Activated CD4-positive, alpha-beta memory T cell treated with anti-CD3 and anti-CD28 coated beads, Interleukin-2, amount 10 ng/mL, durations not matched to agents 7 days and 5 days (primary cell): ENCODE measurements at regions not wholly inside any gene's neighbourhood (a gene's known extent, or its start where the extent isn't known, plus 50 kb on each side); places are given as distances from the start of the nearest gene placed in this dataset.

Experiments
- CTCF ChIA-PET: fragments of 350-600 bp; sonication (Branson Sonifier 250); formaldehyde crosslinking; loops from one replicate; lab custom pipeline; 2021; ENCODE audit warnings: antibody characterized with exemption, inconsistent platforms; lab: Charles Lee
- POLR2A ChIA-PET: fragments of 350-600 bp; sonication (Branson Sonifier 250); formaldehyde crosslinking; loops from one replicate; lab custom pipeline; 2021; ENCODE audit warnings: antibody characterized with exemption; lab: Charles Lee
- DNase-seq: peaks from one replicate; pipeline ENCODE4 v3.0.0-alpha.2; 2020
- H3K27ac Mint-ChIP-seq: one replicate; pipeline ENCODE4 v1.8.0; 2021; ENCODE audit warnings: mild to moderate bottlenecking, mixed read lengths
- H3K27me3 Mint-ChIP-seq: one replicate; pipeline ENCODE4 v1.8.0; 2021; ENCODE audit warnings: mixed read lengths
- H3K36me3 Mint-ChIP-seq: one replicate; pipeline ENCODE4 v1.8.0; 2021; ENCODE audit warnings: low read depth, mixed read lengths
- H3K4me1 Mint-ChIP-seq: one replicate; pipeline ENCODE4 v1.8.0; 2021; ENCODE audit warnings: mixed read lengths
- H3K4me3 Mint-ChIP-seq: one replicate; pipeline ENCODE4 v1.8.0; 2021; ENCODE audit warnings: mild to moderate bottlenecking, mixed read lengths
- H3K9me3 Mint-ChIP-seq: one replicate; pipeline ENCODE4 v1.8.0; 2021; ENCODE audit warnings: mixed read lengths

GRCh38 chr11:95372097-95372656, 141.2 kb upstream of the SESN3 start:
- no peaks in the 10 kb centered on the region for H3K9me3 Mint-ChIP-seq
- H3K36me3 Mint-ChIP-seq, result no peaks in the 10 kb centered on the region
- no peak overlapping the region for H3K27ac Mint-ChIP-seq
- no peak overlapping the region for H3K4me3 Mint-ChIP-seq
- DNase-seq, result no peak
- CTCF ChIA-PET, result no interaction called here
- H3K27me3 Mint-ChIP-seq, result peaks cover 9% of the 10 kb centered on the region
- POLR2A ChIA-PET, result no interaction called here
- H3K4me1 Mint-ChIP-seq, result no peaks in the 10 kb centered on the region

- H3K36me3 Mint-ChIP-seq, result no peaks in the 10 kb centered on the region
- CTCF ChIA-PET, result interaction anchor here (1.1 kb wide), 1 partner anchor 13 kb away, joined by 3 read pairs; no protein-coding TSS in a partner anchor
- H3K4me3 Mint-ChIP-seq, result no peak overlapping the region
- H3K4me1 Mint-ChIP-seq, result no peaks in the 10 kb centered on the region
- POLR2A ChIA-PET, result no interaction called here
- no peak overlapping the region for H3K27ac Mint-ChIP-seq
- H3K27me3 Mint-ChIP-seq, result peaks cover 9% of the 10 kb centered on the region
- no peak for DNase-seq
- H3K9me3 Mint-ChIP-seq, result no peaks in the 10 kb centered on the region
Measured at GRCh38 chr11:95371153-95371552, 140.2 kb upstream of the SESN3 start.

GRCh38 chr11:95367726-95368125, 136.7 kb upstream of the SESN3 start:
- POLR2A ChIA-PET, result no interaction called here
- Mint-ChIP-seq H3K4me3 (no peak overlapping the region), H3K4me1 (no peaks in the 10 kb centered on the region), H3K27me3 (peaks cover 9% of the 10 kb centered on the region), H3K9me3 (no peaks in the 10 kb centered on the region), H3K36me3 (no peaks in the 10 kb centered on the region), H3K27ac (no peak overlapping the region)
- CTCF ChIA-PET, result no interaction called here
- DNase-seq, result no peak

- no peak for DNase-seq
- H3K4me1 Mint-ChIP-seq, result no peaks in the 10 kb centered on the region
- CTCF ChIA-PET, result no interaction called here
- H3K27ac Mint-ChIP-seq, result no peak overlapping the region
- no peaks in the 10 kb centered on the region for H3K9me3 Mint-ChIP-seq
- H3K4me3 Mint-ChIP-seq, result no peak overlapping the region
- POLR2A ChIA-PET, result no interaction called here
- peaks cover 8% of the 10 kb centered on the region for H3K27me3 Mint-ChIP-seq
- no peaks in the 10 kb centered on the region for H3K36me3 Mint-ChIP-seq
Measured at GRCh38 chr11:95365348-95365747, 134.3 kb upstream of the SESN3 start.

- ChIA-PET CTCF (no interaction called here), POLR2A (no interaction called here)
- Mint-ChIP-seq H3K36me3 (no peaks in the 10 kb centered on the region), H3K9me3 (no peaks in the 10 kb centered on the region), H3K27me3 (peaks cover 2% of the 10 kb centered on the region), H3K4me1 (no peaks in the 10 kb centered on the region), H3K4me3 (no peak overlapping the region), H3K27ac (no peak overlapping the region)
- no peak for DNase-seq
Measured at GRCh38 chr11:95364324-95365295, 133.6 kb upstream of the SESN3 start.

GRCh38 chr11:95363708-95364107, 132.7 kb upstream of the SESN3 start:
- Mint-ChIP-seq H3K4me3 (no peak overlapping the region), H3K27ac (no peak overlapping the region), H3K27me3 (peaks cover 2% of the 10 kb centered on the region), H3K36me3 (no peaks in the 10 kb centered on the region), H3K9me3 (no peaks in the 10 kb centered on the region), H3K4me1 (no peaks in the 10 kb centered on the region)
- ChIA-PET POLR2A (no interaction called here), CTCF (no interaction called here)
- DNase-seq, result no peak

- H3K9me3 Mint-ChIP-seq, result no peaks in the 10 kb centered on the region
- no peaks in the 10 kb centered on the region for H3K36me3 Mint-ChIP-seq
- H3K27ac Mint-ChIP-seq, result no peak overlapping the region
- POLR2A ChIA-PET, result no interaction called here
- CTCF ChIA-PET, result no interaction called here
- H3K27me3 Mint-ChIP-seq, result peaks cover 2% of the 10 kb centered on the region
- no peak for DNase-seq
- no peak overlapping the region for H3K4me3 Mint-ChIP-seq
- no peaks in the 10 kb centered on the region for H3K4me1 Mint-ChIP-seq
Measured at GRCh38 chr11:95363164-95363563, 132.2 kb upstream of the SESN3 start.

GRCh38 chr11:95361180-95361579, 130.2 kb upstream of the SESN3 start:
- Mint-ChIP-seq H3K36me3 (no peaks in the 10 kb centered on the region), H3K27ac (no peak overlapping the region), H3K4me3 (no peak overlapping the region), H3K27me3 (peaks cover 4% of the 10 kb centered on the region), H3K4me1 (no peaks in the 10 kb centered on the region), H3K9me3 (no peaks in the 10 kb centered on the region)
- DNase-seq, result no peak
- POLR2A ChIA-PET, result no interaction called here
- CTCF ChIA-PET, result interaction anchor here (0.9 kb wide), 1 partner anchor 24 kb away, joined by 3 read pairs; no protein-coding TSS in a partner anchor

- ChIA-PET POLR2A (no interaction called here), CTCF (interaction anchor here (0.9 kb wide), 1 partner anchor 23 kb away, joined by 3 read pairs; no protein-coding TSS in a partner anchor)
- Mint-ChIP-seq H3K36me3 (no peaks in the 10 kb centered on the region), H3K4me1 (no peaks in the 10 kb centered on the region), H3K27me3 (peaks cover 4% of the 10 kb centered on the region), H3K27ac (no peak overlapping the region), H3K9me3 (no peaks in the 10 kb centered on the region), H3K4me3 (no peak overlapping the region)
- no peak for DNase-seq
Measured at GRCh38 chr11:95360377-95361075, 129.5 kb upstream of the SESN3 start.

- H3K4me3 Mint-ChIP-seq, result no peak overlapping the region
- no peaks in the 10 kb centered on the region for H3K9me3 Mint-ChIP-seq
- CTCF ChIA-PET, result no interaction called here
- H3K27ac Mint-ChIP-seq, result no peak overlapping the region
- no peaks in the 10 kb centered on the region for H3K4me1 Mint-ChIP-seq
- peaks cover 2% of the 10 kb centered on the region for H3K27me3 Mint-ChIP-seq
- H3K36me3 Mint-ChIP-seq, result no peaks in the 10 kb centered on the region
- POLR2A ChIA-PET, result no interaction called here
- DNase-seq, result no peak
Measured at GRCh38 chr11:95359756-95360155, 128.8 kb upstream of the SESN3 start.

GRCh38 chr11:95359341-95359663, 128.3 kb upstream of the SESN3 start:
- Mint-ChIP-seq H3K4me3 (no peak overlapping the region), H3K27me3 (peaks cover 2% of the 10 kb centered on the region), H3K4me1 (no peaks in the 10 kb centered on the region), H3K27ac (no peak overlapping the region), H3K36me3 (no peaks in the 10 kb centered on the region), H3K9me3 (no peaks in the 10 kb centered on the region)
- ChIA-PET CTCF (interaction anchor here (1.6 kb wide), 1 partner anchor 12 kb away, joined by 3 read pairs; no protein-coding TSS in a partner anchor), POLR2A (no interaction called here)
- DNase-seq, result no peak

- H3K27ac Mint-ChIP-seq, result no peak overlapping the region
- DNase-seq, result no peak
- no peaks in the 10 kb centered on the region for H3K4me1 Mint-ChIP-seq
- no peaks in the 10 kb centered on the region for H3K9me3 Mint-ChIP-seq
- no peak overlapping the region for H3K4me3 Mint-ChIP-seq
- POLR2A ChIA-PET, result no interaction called here
- CTCF ChIA-PET, result interaction anchor here (1.0 to 1.6 kb wide), 2 partner anchors 13 to 201 kb away, joined by 3 read pairs; no protein-coding TSS in a partner anchor
- H3K27me3 Mint-ChIP-seq, result peaks cover 2% of the 10 kb centered on the region
- H3K36me3 Mint-ChIP-seq, result no peaks in the 10 kb centered on the region
Measured at GRCh38 chr11:95358511-95359340, 127.7 kb upstream of the SESN3 start.
